ENCODE measurements at regions not wholly inside any gene's neighbourhood (a gene's known extent, or its start where the extent isn't known, plus 50 kb on each side); places are given as distances from the start of the nearest gene placed in this dataset.

GRCh38 chr2:15074751-15075700 is 442.5 kb downstream of the LRATD1 start:
- no peaks in the 10 kb centered on the region for H3K9me3 ChIP-seq (replicated peaks; ENCODE audit: control insufficient read depth, insufficient read depth, low read length)
- H4K20me1 ChIP-seq (ENCODE audit: control insufficient read depth, insufficient read depth) = no peaks in the 10 kb centered on the region
- no peak overlapping the region for H3K4me2 ChIP-seq (ENCODE audit: control insufficient read depth, insufficient read depth)
- RAD21 ChIA-PET (ENCODE audit: unreplicated experiment) = no interaction called here
- POLR2A ChIA-PET = no interaction called here
- intact Hi-C loops (cut with micrococcal nuclease; ENCODE audit: unreplicated experiment) (no loop called here), in situ Hi-C loops (cut with MboI) (no loop called here)
- H3K36me3 ChIP-seq (ENCODE audit: control insufficient read depth in 2 of 2, insufficient read depth in 2 of 2, low read length in 1 of 2) = no peaks in the 10 kb centered on the region
- H3K4me1 ChIP-seq (ENCODE audit: control insufficient read depth, insufficient read depth, low read length) = no peaks in the 10 kb centered on the region
- SMC1A ChIA-PET (ENCODE audit: uncharacterized antibody, unreplicated experiment) = no interaction called here
- no peak for FAIRE-seq
- ATAC-seq = no peak
- 21% methylated on average over 2 of the region's 2 CpGs for WGBS (ENCODE audit: insufficient coverage, insufficient replicate concordance, low lambda C conversion rate, missing lambda C conversion rate)
- no peaks in the 10 kb centered on the region for H3K79me2 ChIP-seq (ENCODE audit: control insufficient read depth, insufficient read depth, low read length)
- DNase-seq (ENCODE audit: low read depth, low spot score) = no peak
- no TSS peak for BruUV-seq (replicated peaks)
- H3K9ac ChIP-seq (ENCODE audit: control insufficient read depth, insufficient read depth, low read length) = no peak overlapping the region
- CTCF ChIA-PET = no interaction called here
- no peak overlapping the region for H3K27ac ChIP-seq (ENCODE audit: control insufficient read depth, insufficient read depth)
- H3K4me3 ChIP-seq = no peak overlapping the region
- H2AFZ ChIP-seq (ENCODE audit: control insufficient read depth, low read depth, low read length) = no peak overlapping the region
- no peaks in the 10 kb centered on the region for H3K27me3 ChIP-seq (replicated peaks in 1 of 2; ENCODE audit: control insufficient read depth in 2 of 2, insufficient read depth in 2 of 2, low read length in 1 of 2)
- TF ChIP-seq ZBTB33 (IDR thresholded peaks at IDR 0.05) (no peak), MTA2 (IDR thresholded peaks at IDR 0.05; ENCODE audit: low read depth) (no peak), ZNF207 (IDR thresholded peaks at IDR 0.05; ENCODE audit: borderline replicate concordance) (no peak), EZH2 (IDR thresholded peaks at IDR 0.05; ENCODE audit: borderline replicate concordance, control insufficient read depth, low read depth, low read length) (no peak), IKZF2 (IDR thresholded peaks at IDR 0.05) (no peak), NFIC (IDR thresholded peaks at IDR 0.05; ENCODE audit: low read depth, low read length) (no peak), SIN3A (IDR thresholded peaks at IDR 0.05; ENCODE audit: low read depth, low read length) (no peak), REST (IDR thresholded peaks at IDR 0.05; ENCODE audit: low read depth, low read length) (no peak), TCF7 (IDR thresholded peaks at IDR 0.05; ENCODE audit: borderline replicate concordance) (no peak), RELA (IDR thresholded peaks at IDR 0.05; ENCODE audit: borderline replicate concordance, partially characterized antibody) (no peak), BCL3 (IDR thresholded peaks at IDR 0.05; ENCODE audit: borderline replicate concordance, insufficient read depth, low read depth, low read length, poor library complexity, severe bottlenecking) (no peak), POLR2AphosphoS5 (IDR thresholded peaks at IDR 0.05; ENCODE audit: low read length) (no peak), CBX3 (IDR thresholded peaks at IDR 0.05; ENCODE audit: borderline replicate concordance, low read depth) (no peak), USF2 (IDR thresholded peaks at IDR 0.05; ENCODE audit: borderline replicate concordance, low read depth, low read length) (no peak)

Measured in GM12878 (cell line).